Superior temporal gyrus (tissue), 1 donor: ENCODE measurements at regions not wholly inside any gene's neighbourhood (a gene's known extent, or its start where the extent isn't known, plus 50 kb on each side); places are given as distances from the start of the nearest gene placed in this dataset.
"Not testable (repeated sequence)": the region's sequence is repeated elsewhere in the genome, so short reads cannot be mapped to it uniquely, and the experiment has no call there.

Source experiments
- DNase-seq: peaks from one replicate; pipeline ENCODE4 v3.0.0-alpha.2; 2016; ENCODE audit errors: extremely low spot score

- no peak for DNase-seq
Observed at GRCh38 chr17:31748881-31749280, 110.2 kb downstream of the COPRS start.

GRCh38 chr17:31746884-31747495 is 112.1 kb downstream of the COPRS start:
- no peak for DNase-seq

GRCh38 chr17:31745964-31746600 is 113.0 kb downstream of the COPRS start:
- DNase-seq, result no peak

GRCh38 chr17:31744511-31744951 is 114.5 kb downstream of the COPRS start:
- peak; percentile 18 for DNase-seq

- DNase-seq, result no peak
Observed at GRCh38 chr17:31743797-31744196, 115.2 kb downstream of the COPRS start.

GRCh38 chr17:31741371-31741770 is 117.7 kb downstream of the COPRS start:
- no peak for DNase-seq

GRCh38 chr17:31740611-31741082 is 118.4 kb downstream of the COPRS start:
- no peak for DNase-seq

GRCh38 chr17:31738996-31739699 is 119.9 kb downstream of the COPRS start:
- DNase-seq, result peak; percentile 40

- no peak for DNase-seq
Observed at GRCh38 chr17:31738488-31738887, 120.6 kb downstream of the COPRS start.

- no peak for DNase-seq
Observed at GRCh38 chr17:31738067-31738466, 121.0 kb downstream of the COPRS start.

- DNase-seq, result no peak
Observed at GRCh38 chr17:31736855-31737625, 122.0 kb downstream of the COPRS start.

GRCh38 chr17:31733326-31733725 is 125.7 kb downstream of the COPRS start:
- DNase-seq, result no peak

- not testable (repeated sequence) for DNase-seq
Observed at GRCh38 chr17:31731585-31732154, 127.4 kb downstream of the COPRS start.

GRCh38 chr17:31731118-31731517 is 127.9 kb downstream of the COPRS start:
- no peak for DNase-seq

- DNase-seq, result peak; percentile 30
Observed at GRCh38 chr17:31726980-31727427, 132.0 kb downstream of the COPRS start.

- no peak for DNase-seq
Observed at GRCh38 chr17:31724619-31725018, 134.4 kb downstream of the COPRS start.

GRCh38 chr17:31724026-31724425 is 135.0 kb downstream of the COPRS start:
- DNase-seq, result no peak

GRCh38 chr17:31722251-31723056 is 136.6 kb downstream of the COPRS start:
- no peak for DNase-seq

- no peak for DNase-seq
Observed at GRCh38 chr17:31721291-31722025, 137.6 kb downstream of the COPRS start.

GRCh38 chr17:31717251-31717650 is 141.8 kb downstream of the COPRS start:
- DNase-seq, result not testable (repeated sequence)
